ENCODE measurements at regions not wholly inside any gene's neighbourhood (a gene's known extent, or its start where the extent isn't known, plus 50 kb on each side); places are given as distances from the start of the nearest gene placed in this dataset.
A peak's percentile ranks its signal among the peaks of the same experiment; 100 is the strongest.
"Not testable (repeated sequence)": the region's sequence is repeated elsewhere in the genome, so short reads cannot be mapped to it uniquely, and the experiment has no call there.

GRCh38 chr17:15822280-15822679, 90.2 kb downstream of the TBC1D26 start:
- H3K4me2 ChIP-seq (ENCODE audit: low read depth, low read length); H4K20me1 ChIP-seq (ENCODE audit: insufficient read depth, low read length); intact Hi-C loops (cut with micrococcal nuclease; ENCODE audit: unreplicated experiment); H3K4me1 ChIP-seq (ENCODE audit: insufficient read depth, low read length); H3K79me2 ChIP-seq (ENCODE audit: insufficient read depth, low read length); H2AFZ ChIP-seq (ENCODE audit: low read length); H3K4me3 ChIP-seq (replicated peaks in 1 of 3; ENCODE audit: insufficient read depth in 1 of 3, low read depth in 2 of 3, low read length in 3 of 3); BruUV-seq (replicated peaks); H3K27me3 ChIP-seq (ENCODE audit: control insufficient read depth in 1 of 2, insufficient read depth in 2 of 2, low read length in 2 of 2); POLR2A ChIA-PET; H3K36me3 ChIP-seq (replicated peaks in 1 of 2; ENCODE audit: control insufficient read depth in 1 of 2, insufficient read depth in 2 of 2, low read length in 2 of 2); ATAC-seq; H3K9me3 ChIP-seq (ENCODE audit: low read length); H3K27ac ChIP-seq (ENCODE audit: extremely low read length, insufficient read depth, low read length); DNase-seq (ENCODE audit: low spot score); FAIRE-seq; CTCF ChIA-PET (ENCODE audit: low intra/inter-chr PET ratio, low total read pairs); H3K9ac ChIP-seq (ENCODE audit: insufficient read depth, low read depth, low read length); in situ Hi-C loops (cut with HindIII; ENCODE audit: extremely low pct_ligation_motif_present, low pct_unique_long_range_greater_than_20kb): not testable (repeated sequence)
- WGBS (ENCODE audit: low lambda C conversion rate), result 7% methylated on average over 5 of the region's 5 CpGs

- FAIRE-seq, result peak; percentile 85
- TF ChIP-seq HMGXB4 (CRISPR knock-in tag; IDR thresholded peaks at IDR 0.05; ENCODE audit: borderline replicate concordance in 1 of 2, low read depth in 1 of 2) (peak; percentile 47 to 59; a peak in 2 of 4 replicates), ZKSCAN8 (CRISPR knock-in tag; IDR thresholded peaks at IDR 0.05; ENCODE audit: borderline replicate concordance) (0 out of 2 replicates have a peak, but pooled peaks have one; percentile 30), RAD21 (CRISPR knock-in tag; IDR thresholded peaks at IDR 0.05) (peak; percentile 91), REPIN1 (CRISPR knock-in tag; IDR thresholded peaks at IDR 0.05; ENCODE audit: borderline replicate concordance, low read depth) (0 out of 2 replicates have a peak, but pooled peaks have one; percentile 32), CTCF (CRISPR knock-in tag; IDR thresholded peaks at IDR 0.05) (peak; percentile 91), FOSL2 (CRISPR knock-in tag; IDR thresholded peaks at IDR 0.05) (0 out of 2 replicates have a peak, but pooled peaks have one; percentile 23), HOXA3 (CRISPR knock-in tag; IDR thresholded peaks at IDR 0.05) (peak; percentile 33; the same call in 1 of the 2 replicates), KLF16 (CRISPR knock-in tag; IDR thresholded peaks at IDR 0.05) (peak in 1 of 2 experiments; percentile 33; a peak in 1 of 4 replicates)
These were observed 96.7 kb downstream of the TBC1D26 start for GRCh38 chr17:15828727-15829314.

More at GRCh38 chr17:15828727-15829314, 96.7 kb downstream of the TBC1D26 start:
- intact Hi-C loops (cut with micrococcal nuclease; ENCODE audit: unreplicated experiment) (loop anchor here (2.0 kb wide), 1 partner anchor 116 kb away; the partner anchor contains the start of gene ADORA2B), in situ Hi-C loops (cut with HindIII; ENCODE audit: extremely low pct_ligation_motif_present, low pct_unique_long_range_greater_than_20kb) (loop anchor here (5.0 to 25.0 kb wide), 2 partner anchors 108 to 168 kb away; partner anchors contain the start of genes ADORA2B, TTC19 and ZSWIM7)
- H3K4me3 ChIP-seq (replicated peaks in 1 of 3; ENCODE audit: insufficient read depth in 1 of 3, low read depth in 2 of 3, low read length in 3 of 3); H3K79me2 ChIP-seq (ENCODE audit: insufficient read depth, low read length); H3K4me1 ChIP-seq (ENCODE audit: insufficient read depth, low read length); H3K9ac ChIP-seq (ENCODE audit: insufficient read depth, low read depth, low read length); H3K36me3 ChIP-seq (replicated peaks in 1 of 2; ENCODE audit: control insufficient read depth in 1 of 2, insufficient read depth in 2 of 2, low read length in 2 of 2); POLR2A ChIA-PET; BruUV-seq (replicated peaks); H3K27ac ChIP-seq (ENCODE audit: extremely low read length, insufficient read depth, low read length); H4K20me1 ChIP-seq (ENCODE audit: insufficient read depth, low read length); H2AFZ ChIP-seq (ENCODE audit: low read length); H3K9me3 ChIP-seq (ENCODE audit: low read length); H3K27me3 ChIP-seq (ENCODE audit: control insufficient read depth in 1 of 2, insufficient read depth in 2 of 2, low read length in 2 of 2): not testable (repeated sequence)
- peak; percentile 99 for ATAC-seq
- DNase-seq (ENCODE audit: low spot score), result peak; percentile 35
- CTCF ChIA-PET (ENCODE audit: low intra/inter-chr PET ratio, low total read pairs), result interaction anchor here (1.9 kb wide), 1 partner anchor 170 kb away, joined by 16 read pairs; the partner anchor contains the start of genes TTC19 and ZSWIM7
- WGBS (ENCODE audit: low lambda C conversion rate), result 4% methylated on average over 4 of the region's 10 CpGs
- peak overlapping the region; percentile 51 for H3K4me2 ChIP-seq (ENCODE audit: low read depth, low read length)
